Fibroblast of skin of left quadriceps (primary cell): ENCODE measurements at regions not wholly inside any gene's neighbourhood (a gene's known extent, or its start where the extent isn't known, plus 50 kb on each side); places are given as distances from the start of the nearest gene placed in this dataset.
"Not testable (repeated sequence)": the region's sequence is repeated elsewhere in the genome, so short reads cannot be mapped to it uniquely, and the experiment has no call there.

ENCODE experiments used
- DNase-seq, 2 experiments: peaks; one replicate each; pipeline ENCODE4 v3.0.0-alpha.2; 2013; ENCODE audit warnings: low read depth in 2 of 2

DNA sequence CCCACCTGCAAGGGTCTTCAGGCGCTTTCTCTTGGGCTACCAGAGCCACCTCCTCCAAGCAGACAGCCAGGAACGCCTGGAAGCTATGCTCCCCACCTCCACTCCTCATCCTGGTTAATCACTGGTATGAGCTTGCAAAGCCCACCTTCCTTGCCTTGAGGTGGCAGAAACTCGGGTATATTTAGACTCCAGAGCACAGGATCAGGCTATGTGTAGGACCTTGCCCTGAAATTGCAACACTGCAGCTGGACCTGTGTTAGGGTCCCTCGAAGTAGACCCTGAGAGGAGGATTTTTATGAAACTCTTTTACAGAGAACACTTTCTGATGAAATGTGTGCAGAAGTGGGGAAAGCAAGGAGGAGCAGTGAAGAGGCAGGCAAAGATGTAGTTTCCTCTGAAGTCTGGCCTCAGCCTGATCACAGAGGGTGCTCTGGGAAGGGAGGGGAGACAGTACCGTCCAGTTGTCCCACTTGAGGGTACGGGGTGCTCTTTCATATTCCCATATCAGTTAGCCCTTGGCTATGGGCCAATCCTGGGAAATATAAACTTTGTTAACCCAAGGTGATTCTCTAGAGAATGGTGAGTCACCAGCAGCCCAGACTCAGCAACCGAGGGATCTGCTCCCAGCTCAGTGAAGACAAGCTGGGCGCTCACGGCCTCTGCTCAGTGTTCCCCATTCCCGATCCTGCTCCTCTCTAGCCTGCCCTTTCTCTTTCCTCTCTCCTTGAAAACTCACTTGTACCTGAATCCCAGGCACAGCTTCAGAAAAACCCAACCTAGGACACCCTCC, 157.9 kb downstream of the UQCRFS1 start:
- DNase-seq = no peak

DNA sequence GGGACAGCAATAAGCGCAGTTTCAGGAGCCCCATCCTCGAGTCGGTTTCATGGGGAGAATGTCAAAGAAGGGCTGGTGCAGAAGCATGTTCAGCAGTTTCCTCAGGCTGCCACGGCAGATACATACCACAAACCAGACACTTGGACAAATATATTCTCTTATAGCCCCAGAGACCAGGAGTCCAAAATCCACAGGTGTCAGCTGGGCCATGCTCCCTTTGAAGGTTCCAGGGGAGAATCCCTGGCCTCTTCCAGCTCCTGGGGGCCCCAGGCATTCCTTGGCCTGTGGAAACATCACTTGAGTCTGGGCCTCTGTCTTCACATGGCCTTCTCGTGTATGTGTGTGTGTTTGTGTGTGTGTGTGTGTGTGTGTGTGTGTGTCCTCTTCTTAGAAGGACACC, 164.1 kb downstream of the UQCRFS1 start:
- DNase-seq = no peak

DNA sequence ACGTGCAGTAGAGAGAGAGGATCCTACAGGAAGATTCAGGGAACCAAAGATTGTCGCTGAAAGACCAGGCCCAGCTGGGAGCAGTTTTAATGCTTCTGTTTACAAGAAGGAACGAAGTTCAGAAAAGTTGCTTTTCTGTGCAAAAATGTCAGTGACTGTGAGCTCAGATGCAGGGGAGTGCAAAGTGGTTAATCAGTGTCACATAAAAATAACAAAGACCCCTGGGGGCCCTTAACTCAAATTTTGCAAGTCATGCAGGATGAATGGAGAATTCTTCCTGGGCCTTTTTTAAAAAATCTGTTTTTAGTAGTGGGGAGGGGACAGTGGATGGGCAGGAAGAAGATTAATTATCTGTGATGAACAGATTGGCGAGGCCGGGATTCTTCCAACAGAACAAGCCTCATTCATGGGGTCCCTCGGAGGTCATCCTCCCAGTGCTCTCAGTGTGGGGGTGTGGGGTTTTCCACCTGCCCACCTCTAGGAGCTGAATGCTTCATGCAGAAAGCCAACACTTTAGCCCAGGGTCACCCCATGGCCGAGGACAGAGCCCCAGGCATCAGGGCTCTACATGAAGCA, 167.2 kb downstream of the UQCRFS1 start:
- DNase-seq = no peak

DNA sequence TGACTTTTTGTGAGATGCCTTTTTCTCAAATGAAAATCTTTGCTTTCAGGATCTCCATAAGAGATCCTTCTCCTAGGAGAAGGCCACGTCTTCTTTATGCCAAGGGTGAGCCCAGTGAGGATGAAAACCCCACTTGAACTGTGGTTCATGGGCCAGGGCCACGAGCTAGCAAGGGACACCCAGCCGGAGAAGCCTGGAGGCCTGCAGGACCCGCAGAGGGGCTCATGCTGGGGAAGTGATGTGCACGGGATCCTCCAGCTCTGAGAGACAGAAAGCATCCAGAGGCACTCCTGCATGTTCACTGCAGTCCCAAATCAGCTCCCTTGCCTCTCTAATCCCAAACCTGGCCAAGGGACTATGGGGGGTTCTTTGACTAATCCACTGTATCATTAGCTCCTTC, 168.9 kb downstream of the UQCRFS1 start:
- no peak for DNase-seq

DNA sequence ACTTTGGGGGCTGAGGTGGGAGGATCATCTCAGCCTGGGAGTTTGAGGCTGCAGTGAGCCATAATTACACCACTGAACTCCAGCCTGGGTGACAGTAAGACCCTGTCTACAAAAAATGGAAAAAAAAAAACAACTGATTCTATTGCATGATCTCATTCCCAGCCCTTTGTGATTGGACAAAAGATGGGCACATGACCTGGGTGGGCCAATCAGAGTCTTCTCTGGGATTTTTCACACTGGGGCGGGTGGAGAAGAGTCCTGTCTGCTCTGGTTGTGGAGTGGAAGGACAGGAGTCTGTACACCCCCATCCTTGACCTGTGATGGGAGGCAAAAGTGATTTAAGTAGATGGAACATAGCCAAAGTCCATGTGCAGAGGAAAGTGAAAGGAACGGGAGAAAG, 170.5 kb downstream of the UQCRFS1 start:
- DNase-seq = no peak

DNA sequence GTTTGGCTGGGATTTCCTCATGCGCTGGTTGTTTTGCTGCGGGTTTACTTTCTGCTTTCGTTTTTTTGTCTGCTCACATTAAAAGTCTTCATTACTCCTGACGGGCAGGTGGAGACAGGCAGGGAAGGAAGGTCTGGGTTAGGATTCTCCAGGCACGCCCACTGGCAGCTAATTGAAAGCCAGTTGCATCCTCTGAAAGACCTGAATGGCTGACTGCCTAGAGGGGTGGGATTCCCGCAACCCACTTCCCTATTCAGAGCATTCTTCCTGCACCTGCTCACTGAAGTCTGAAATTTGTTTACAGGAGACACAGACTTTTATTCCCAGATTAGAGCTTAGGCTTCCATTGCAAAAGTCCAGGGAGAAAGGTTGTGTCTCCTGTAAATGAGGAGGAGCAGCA, 172.0 kb downstream of the UQCRFS1 start:
- no peak for DNase-seq

DNA sequence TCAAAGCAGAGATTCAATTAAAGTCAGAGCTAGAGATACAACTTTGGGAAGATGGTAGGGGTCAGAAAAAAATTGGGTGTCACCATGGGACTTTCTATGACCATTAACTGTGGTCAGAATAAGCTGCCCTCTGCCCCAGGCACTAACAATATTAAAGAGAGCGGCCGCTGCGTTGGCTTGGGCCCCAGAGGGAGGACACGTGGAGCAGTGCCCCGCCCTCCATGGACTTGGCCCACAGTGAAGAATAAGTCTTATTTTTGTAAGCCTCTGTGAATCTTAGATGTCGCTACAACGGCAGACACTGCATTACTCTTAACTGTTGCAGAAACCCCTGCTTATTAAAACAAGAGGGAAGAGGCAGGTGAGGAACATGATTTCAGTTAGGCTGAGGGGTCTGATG, 172.7 kb downstream of the UQCRFS1 start:
- DNase-seq = no peak

DNA sequence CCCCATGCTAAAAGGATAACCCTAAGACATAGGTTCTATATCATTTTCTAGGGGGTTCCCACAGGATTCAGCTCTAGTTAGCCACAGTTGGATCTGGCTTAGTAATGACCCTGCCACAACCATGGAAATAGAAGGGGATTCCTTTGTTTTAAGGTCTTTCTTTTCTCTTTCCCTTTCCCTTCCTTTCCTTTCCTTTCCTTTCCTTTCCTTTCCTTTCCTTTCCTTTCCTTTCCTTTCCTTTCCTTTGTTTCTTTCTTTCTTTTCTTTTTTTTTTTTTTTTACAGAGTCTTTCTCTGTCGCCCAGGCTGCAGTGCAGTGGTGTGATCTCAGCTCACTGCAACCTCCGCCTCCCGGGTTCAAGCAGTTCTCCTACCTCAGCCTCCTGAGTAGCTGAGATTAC, 173.9 kb downstream of the UQCRFS1 start:
- not testable (repeated sequence) for DNase-seq

DNA sequence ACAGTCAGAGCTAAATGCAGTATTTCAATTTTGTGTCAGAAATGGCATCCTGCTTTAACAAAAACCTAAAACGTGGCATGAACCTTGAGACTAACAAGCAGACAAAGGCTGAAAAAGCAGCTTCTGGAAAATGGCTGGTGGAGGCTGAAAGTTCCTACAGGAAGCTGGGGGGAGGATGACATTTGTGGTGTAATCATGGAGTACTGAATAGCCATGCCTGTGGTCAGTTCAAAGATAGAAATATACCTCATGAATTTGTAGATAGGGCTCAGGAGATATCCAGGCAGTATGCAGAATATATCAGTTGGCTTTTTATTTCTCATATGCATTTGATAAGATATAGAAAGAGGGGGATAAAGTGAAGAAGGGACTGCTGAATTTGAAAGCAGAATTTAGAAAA, 181.7 kb downstream of the UQCRFS1 start:
- DNase-seq = no peak

DNA sequence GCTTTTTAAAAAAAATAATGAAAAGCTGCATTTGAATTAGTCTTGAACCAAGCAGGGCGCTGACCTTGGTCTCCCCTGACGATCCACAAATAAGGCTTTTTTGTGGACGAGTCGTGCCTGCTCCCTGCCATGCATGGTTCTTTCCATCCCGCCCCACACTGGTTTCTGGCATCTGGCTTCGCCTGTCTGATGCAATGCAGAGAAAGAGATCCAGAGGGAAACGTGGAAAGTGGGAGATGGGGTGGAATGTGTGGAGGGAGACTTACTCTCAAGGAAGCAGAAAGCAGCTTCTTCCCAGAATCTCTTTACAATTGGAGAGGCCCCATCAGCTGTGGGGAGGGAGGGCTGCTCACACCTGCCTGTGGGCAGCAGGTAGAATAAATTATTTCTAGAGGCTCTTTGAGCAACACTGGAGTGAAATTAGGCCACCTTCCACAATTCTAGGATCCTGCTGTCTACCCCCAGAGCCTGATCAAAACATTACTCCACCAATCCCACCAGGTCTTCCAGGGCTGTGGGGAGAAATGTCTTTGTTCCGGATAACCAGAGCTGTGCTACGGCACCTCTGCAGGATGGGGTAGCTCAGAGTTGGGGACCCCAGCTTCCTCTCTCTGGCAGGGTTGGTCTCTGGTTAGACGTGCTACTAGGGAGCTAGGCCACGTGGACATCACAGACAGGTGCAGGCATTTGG, 183.5 kb downstream of the UQCRFS1 start:
- no peak for DNase-seq

DNA sequence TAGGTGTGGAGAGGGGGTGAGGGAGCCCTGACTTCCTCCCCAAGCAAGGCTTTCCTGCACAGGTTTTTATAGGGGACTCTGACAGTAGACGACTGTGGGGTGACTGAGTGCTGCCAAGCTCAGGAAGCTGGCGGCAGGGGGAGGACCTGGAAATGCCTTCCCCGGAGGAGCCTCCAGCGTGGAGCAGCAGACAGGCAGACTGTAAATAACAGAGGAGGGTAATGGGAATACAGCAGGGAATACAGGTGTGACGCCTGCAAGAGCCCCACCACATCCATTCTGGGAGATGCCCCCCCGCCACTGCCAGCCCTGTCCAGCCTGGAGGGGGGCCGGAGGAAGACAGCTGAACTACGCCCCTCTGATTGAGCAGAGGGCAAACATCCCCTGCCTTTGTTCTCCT, 190.4 kb downstream of the UQCRFS1 start:
- no peak for DNase-seq

DNA sequence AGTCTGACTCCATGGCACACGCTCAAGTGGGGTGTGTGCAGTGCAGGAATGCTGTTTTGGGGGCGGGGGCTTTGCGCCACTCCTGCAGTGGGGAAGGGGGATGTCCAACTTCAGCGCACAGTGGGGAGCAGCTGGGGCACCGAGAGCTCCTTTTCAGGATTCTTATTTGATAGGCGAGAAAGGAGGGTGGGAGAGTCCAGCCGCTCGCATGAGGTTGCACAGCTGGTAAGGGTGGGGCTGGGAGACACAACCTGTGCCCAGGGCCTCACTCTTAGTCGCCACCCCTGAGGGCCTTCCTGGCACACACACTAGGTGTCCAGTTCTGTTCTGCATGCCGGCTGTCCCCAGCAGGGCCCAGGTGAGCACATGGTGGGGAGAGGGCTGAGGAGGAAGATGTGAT, 190.8 kb downstream of the UQCRFS1 start:
- DNase-seq = no peak

DNA sequence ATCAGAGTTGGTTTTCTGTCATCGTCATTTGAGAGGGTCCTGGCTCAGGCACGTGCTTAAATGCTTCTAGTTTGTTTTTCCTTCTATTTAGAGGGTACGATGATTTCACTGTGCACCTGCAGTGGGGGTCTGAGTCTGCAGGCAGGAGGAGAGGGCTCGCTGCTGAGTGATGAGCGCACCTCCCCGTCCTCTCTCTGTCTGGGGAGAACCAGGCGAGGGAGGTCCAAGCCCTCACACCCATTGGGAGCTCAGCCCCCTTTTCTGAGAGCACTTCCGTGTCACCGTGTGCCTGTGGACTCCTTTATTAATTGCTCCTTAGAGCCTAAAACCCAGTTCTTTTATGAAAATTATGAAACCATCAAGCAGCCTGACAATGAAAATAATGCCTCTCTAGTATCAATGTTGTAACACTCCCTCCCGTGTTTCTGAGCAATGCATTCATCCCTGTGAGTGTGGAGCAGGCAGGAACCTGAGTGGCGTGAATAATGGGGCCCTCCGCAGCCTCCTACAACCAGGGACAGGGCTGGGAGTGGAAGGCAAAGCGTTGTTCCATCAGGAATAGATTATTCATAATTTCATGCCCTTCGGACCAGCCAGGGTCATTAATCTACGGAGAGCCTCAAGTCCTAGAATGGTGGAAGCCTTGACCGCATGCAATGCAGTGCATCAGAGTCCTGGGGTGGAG, 191.6 kb downstream of the UQCRFS1 start:
- DNase-seq = no peak

DNA sequence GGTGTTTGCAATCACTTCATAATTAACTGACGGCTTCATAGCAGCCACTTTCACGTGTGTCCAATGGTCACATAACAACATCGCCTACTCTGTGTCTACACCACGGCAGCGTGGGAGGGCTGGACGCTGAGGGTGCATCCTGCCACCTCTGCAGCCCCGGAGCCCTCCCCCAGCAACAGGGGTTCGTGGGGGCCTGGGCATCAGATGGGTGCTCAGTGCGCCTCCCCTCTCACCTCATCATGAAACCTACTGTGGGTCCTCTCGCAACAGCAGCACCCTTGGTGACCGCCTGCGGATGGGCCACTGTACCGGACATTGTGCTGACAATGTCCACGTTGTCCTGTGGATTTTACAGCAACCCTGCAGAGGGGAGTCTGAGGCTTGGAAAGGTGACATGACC, 193.5 kb downstream of the UQCRFS1 start:
- DNase-seq = no peak

DNA sequence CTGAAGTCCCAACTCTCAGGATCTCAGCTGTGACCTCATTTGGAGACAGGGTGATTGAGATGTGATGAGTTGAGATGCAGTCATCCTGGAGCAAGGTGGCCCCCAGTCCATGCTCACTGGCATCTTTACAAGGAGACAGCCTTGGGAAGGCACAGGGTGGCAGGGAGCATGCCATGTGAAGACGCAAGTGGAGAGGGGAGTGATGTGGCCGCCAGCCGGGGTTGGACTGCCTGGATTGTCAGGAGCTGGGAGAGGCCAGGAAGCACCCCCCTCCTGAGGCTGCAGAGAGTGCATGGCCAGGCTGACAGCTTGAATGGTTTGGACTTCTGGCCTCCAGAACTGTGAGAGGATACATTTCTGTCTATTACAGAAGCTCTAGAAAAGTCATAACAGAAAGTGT, 194.4 kb downstream of the UQCRFS1 start:
- no peak for DNase-seq

DNA sequence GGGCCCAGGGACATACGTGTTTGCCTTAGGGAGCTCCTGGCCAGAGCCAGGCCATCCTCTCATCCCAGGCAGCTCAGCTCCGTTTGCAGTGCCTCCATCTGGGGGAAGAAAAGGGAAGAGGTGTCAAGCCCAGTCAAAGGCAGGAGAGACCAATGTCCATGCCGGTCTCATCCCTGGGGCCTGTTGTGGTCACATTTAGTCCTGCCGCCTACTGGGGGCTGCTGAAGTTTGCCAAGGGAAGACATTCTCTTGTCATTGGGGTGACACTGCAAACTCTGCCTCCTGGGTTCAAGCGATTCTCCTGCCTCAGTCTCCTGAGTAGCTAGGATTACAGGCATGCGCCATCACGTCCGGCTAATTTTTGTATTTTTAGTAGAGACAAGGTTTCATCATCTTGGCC, 195.2 kb downstream of the UQCRFS1 start:
- DNase-seq = no peak

DNA sequence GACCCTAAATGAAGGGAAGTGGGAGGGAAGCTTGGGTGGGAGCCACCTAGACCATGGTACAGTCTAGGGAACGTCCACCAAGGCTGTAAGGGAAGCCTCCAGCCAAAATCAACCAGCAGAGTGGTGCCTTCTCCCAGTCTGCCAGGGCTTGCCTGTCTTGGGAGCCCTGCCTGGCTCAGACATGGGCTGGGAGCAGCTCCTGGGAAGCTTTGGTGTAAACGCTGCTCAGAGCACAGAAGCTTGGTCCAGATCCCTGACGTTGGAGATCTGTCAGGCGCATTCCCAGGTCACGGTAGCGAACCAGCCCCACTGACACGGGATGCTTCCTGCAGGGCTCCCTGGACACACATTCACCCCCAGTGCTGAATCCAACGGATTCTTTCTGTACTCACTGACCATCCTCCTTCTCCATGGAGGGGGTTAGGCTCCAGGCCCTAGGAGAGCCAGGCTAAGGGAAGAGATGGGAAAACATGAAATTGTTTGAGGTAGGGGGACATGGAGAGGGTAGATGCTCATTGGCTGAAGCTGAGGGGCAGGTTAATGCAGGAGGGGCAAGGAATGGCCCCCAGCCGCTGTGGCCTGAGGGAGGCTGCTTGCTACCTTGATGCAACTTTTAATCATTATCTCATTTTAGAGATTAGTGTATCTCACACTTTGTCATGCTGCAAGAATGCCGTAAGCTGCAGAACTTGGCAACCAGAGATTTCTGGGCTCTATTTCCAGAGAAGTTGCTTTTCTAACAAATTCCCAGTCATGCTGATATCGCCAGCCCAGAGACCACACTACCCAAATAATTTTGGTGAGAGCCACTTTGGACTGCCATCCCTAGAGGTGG, 195.8 kb downstream of the UQCRFS1 start:
- no peak for DNase-seq

DNA sequence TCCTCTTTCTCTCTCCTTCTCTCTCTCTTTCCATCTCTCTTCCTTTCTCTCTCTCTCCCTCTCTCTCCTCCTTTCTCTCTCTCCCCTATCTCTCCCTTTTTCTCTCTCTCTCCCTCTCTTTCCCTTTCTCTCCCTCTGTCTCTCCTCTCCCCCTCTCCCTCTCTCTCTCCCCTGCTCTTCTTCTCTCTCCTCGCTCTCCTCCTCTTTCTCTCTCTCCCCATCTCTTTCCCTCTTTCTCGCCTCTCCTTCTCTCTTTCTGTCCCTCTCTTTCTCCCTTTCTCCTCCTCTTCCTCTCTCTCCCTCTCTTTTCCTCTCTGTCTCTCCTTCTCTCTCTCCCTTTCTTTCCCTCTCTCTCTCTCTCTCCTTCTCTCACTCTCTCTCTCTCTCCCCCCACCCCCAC, 196.6 kb downstream of the UQCRFS1 start:
- no peak for DNase-seq

DNA sequence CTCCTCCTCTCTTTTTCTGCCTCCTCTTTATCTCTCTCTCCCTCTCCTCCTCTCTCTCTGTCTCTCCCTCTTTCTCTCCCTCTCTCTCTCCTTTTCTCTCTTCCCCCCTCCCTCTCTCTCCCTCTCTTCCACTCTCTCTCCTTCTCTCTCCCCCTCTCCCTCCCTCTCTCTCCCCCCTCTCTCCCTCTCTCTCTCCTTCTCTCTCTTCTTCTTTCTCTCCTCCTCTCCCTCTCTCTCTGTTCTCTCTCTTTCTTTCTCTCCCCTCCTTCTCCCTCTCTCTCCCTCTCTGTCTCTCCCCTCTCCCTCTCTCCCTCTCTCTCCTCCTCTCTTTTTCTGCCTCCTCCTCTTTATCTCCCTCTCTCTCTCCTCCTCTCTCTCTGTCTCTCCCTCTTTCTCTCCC, 197.4 kb downstream of the UQCRFS1 start:
- DNase-seq = no peak

DNA sequence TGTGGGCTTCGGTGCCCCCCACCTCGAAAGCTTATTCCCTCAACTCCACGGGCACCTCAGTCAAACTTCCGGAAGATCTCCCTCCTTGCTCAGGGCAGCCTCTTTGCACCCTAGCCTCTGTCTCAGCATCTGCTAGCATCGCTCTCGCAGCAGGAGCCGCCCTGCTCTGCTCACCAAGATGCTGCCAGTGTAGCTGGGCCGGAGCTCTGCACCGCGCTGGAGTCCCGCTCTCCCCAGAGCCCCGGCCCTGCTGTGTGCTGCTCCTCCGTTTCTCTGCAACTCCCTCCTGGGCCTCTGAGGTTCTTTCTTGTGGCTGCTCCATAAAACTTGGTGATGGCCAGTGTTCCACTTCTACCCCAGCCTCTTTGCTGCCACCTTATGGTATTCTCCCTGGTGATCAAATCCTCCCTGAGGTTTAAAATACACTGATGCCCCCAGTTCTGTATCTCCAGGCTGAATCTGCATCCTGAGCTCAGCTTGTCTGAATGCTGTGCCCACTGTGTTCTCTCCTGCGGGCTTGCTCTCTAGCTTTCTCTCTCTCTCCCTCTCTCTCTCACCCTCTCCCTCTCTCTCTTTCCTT, 198.0 kb downstream of the UQCRFS1 start:
- DNase-seq = no peak

DNA sequence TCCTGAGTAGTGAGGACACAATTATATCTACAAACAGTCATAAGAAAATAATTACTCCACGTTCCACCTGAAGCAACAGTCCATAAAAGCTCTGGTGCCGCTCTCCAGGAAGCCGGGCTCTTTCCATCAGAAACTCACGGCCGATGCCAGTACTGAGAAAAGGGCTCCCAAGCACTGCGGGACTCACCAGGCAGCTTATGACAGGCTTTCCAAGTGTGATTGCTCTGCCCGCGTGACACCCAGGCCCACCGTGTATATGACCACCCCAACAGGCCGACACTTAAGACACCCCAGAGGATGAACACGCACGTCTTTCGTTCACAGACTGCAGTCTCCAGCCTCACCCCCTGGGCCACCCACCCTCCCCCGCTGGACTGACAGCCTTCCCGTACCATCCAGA, 199.0 kb downstream of the UQCRFS1 start:
- DNase-seq = no peak
